Hematopoietic multipotent progenitor cell (in vitro differentiated cells): ENCODE measurements at regions not wholly inside any gene's neighbourhood (a gene's known extent, or its start where the extent isn't known, plus 50 kb on each side); places are given as distances from the start of the nearest gene placed in this dataset.
"Not testable (repeated sequence)": the region's sequence is repeated elsewhere in the genome, so short reads cannot be mapped to it uniquely, and the experiment has no call there.

Experiments
- DNase-seq, 3 donors: peaks; one replicate each; pipeline ENCODE4 v3.0.0-alpha.2; 2011 to 2015; ENCODE audit warnings: low read depth in 2 of 3, low spot score in 2 of 3

GRCh38 chr13:33543631-33544265, 258.2 kb upstream of the STARD13 start:
- no peak for DNase-seq

- DNase-seq: no peak
Observed at GRCh38 chr13:33544308-33544707, 258.8 kb upstream of the STARD13 start.

DNA sequence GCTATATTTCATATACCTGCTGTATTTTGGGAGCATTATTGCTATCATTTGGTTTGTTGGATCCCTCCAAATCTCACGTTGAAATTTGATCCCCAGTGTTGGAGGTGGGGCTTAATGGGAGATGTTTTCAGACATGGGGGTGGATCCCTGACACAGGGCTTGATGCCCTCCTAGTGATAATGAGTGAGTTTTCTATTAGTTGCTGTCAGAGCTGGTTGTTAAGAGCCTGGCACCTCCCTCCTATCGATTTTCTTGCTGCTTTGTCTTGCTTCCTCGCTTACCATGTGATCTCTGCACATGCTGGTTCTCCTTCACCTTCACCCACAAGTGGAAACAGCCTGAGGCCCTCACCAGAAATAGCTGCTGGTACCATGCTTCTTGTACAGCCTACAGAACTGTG, 259.9 kb upstream of the STARD13 start:
- no peak for DNase-seq

DNA sequence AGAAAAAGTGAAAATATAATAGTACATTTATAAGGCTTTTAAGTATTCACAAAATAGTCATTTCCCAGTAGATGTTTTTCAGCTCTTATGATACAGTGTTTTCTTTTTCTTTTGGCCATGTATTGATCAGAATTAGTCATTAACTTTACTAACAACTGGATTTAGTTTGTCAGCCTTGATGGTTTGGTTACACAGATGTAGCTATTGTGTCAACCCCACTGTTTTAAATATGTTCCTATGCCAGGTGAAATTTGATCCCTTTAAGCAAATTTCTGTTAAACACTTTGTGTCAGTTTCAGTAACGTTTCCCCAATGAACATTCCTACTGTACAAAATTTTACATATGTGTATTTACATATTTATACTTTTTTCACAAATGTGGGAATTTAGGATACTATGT, 261.5 kb upstream of the STARD13 start:
- DNase-seq: no peak

DNA sequence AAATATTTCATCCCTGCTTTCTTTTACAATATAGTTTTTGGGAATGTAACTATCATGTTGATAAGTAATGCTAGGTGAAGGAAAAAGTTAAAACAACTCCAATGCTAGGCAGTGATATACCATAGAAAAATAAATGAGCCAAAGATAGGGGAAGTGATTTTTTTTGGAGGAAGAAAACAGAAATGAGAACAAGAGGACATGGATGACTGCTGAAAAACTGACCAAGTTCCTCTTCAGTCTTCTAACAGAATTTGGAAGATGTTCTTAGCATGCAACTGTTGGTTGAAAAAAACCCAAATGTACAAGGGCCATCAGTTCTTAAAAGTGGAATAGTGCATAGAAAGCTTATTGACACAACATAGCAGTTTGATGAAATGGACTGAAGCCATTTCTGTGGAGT, 262.5 kb upstream of the STARD13 start:
- peak in 1 of 3 donors; percentile 12 for DNase-seq

GRCh38 chr13:33550276-33550675, 264.7 kb upstream of the STARD13 start:
- DNase-seq: no peak

- DNase-seq: no peak
Observed at GRCh38 chr13:33550885-33551284, 265.3 kb upstream of the STARD13 start.

- DNase-seq: no peak
Observed at GRCh38 chr13:33554919-33555791, 262.8 kb upstream of the RFC3 start.

- no peak for DNase-seq
Observed at GRCh38 chr13:33556828-33557227, 261.1 kb upstream of the RFC3 start.

- no peak for DNase-seq
Observed at GRCh38 chr13:33560726-33561125, 257.2 kb upstream of the RFC3 start.

DNA sequence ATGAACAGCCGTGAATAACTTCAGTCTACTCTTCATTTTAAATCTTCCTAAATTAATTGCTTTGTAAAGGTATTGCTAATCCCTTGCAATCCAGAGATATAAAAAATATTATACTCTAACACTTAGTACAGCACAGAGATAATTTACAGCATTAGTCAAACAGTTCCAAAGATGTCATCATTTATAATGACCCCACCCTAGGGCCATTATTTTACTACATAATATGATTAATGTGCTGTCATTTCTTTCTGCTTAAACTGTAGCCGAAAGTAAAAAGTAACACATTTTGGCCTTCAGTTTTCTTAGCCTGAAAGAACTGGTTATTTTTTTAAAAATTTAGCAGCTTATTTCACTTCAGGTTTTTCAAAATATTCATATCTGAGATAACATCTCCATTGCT, 256.3 kb upstream of the RFC3 start:
- DNase-seq: no peak

DNA sequence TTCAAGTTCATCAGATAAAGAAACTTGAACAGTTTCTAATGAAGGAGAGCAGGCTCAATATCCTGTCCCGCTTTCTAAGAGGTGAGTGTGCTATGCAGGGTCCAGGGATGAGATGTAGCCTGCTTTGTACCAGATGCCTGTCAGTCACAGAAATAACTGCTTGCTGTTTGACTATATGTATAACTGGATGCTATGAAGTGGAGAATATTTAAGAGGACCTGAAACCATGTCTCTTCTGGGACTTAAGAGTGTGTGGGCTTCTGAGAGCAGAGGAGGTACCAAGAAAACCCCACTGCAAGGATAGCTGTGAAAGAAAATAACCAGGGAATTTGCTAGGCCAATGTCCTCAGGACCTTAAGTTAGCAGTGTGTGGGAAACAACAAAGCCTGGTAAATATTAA, 246.3 kb upstream of the RFC3 start:
- no peak for DNase-seq

GRCh38 chr13:33572322-33572721, 245.6 kb upstream of the RFC3 start:
- DNase-seq: not testable (repeated sequence)

GRCh38 chr13:33575378-33575777, 242.6 kb upstream of the RFC3 start:
- peak in 1 of 3 donors; percentile 1 for DNase-seq

DNA sequence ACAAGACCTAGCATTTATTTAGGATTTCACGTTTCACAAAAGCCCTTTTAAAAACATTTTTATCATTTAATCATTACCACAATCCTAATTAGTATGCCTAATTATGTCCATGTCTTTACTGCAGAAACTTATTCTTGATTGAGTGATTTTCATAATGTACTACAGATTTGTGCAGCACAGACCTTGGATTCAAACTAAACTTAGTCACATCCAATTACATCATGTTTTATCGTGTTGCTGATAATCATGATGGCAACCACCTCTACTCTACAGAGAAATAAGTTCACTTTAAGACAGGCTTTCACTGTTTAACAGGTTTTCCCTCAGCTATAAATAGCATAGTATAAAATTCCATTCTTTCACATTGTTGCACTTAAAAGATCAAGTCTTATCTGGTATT, 240.9 kb upstream of the RFC3 start:
- no peak for DNase-seq

DNA sequence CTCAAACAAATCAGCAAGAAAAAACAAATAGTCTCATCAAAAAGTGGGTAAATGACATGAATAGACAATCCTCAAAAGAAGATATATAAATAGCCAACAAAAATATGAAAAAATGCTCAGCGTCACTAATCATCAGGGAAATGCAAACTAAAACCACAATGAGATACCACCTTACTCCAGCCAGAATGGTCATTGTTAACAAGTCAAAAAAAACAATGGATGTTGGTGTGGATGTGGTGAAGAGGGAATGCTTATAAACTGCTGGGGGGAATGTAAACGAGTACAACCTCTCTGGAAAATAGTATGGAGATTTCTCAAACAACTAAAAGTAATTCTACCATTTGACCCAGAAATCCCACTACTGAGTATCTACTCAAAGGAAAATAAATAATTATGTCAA, 239.2 kb upstream of the RFC3 start:
- DNase-seq: no peak

DNA sequence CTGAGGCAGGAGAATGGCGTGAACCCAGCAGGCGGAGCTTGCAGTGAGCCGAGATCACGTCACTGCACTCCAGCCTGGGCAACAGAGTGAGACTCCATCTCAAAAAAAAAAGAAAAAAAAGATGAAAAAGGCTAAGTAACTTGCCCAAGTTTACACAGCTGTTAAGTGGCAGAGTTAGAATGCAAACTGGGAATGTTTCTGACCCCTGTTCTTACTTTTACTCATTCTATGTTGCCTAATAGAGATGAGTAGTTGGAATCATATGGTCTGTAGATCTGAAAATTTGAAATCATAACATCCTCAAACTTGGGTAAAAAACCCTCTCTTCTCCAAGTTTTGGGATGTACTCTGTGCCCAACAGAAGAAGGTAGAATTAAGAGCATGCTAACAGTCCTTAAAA, 235.8 kb upstream of the RFC3 start:
- no peak for DNase-seq

- DNase-seq: no peak
Observed at GRCh38 chr13:33583398-33583797, 234.6 kb upstream of the RFC3 start.

DNA sequence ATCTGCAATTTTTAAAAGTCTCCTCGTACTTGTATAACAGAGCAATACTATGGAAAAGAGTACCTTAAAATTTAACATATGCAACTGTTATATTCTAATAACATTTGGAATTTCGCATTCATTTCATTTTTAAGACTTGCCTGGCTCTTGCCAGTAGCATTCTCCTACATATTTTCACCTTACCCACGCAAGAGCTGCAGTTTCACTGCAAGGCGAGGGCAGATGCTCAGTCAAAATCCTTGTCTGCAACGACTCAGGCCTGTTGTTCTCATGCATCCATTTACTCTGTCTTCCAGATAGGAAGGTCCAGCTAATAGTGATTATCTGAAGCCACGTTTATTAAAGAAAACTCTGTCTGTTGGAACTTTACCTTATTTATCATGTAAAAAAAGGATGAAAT, 227.0 kb upstream of the RFC3 start:
- no peak for DNase-seq

GRCh38 chr13:33606692-33607091, 211.3 kb upstream of the RFC3 start:
- no peak for DNase-seq

DNA sequence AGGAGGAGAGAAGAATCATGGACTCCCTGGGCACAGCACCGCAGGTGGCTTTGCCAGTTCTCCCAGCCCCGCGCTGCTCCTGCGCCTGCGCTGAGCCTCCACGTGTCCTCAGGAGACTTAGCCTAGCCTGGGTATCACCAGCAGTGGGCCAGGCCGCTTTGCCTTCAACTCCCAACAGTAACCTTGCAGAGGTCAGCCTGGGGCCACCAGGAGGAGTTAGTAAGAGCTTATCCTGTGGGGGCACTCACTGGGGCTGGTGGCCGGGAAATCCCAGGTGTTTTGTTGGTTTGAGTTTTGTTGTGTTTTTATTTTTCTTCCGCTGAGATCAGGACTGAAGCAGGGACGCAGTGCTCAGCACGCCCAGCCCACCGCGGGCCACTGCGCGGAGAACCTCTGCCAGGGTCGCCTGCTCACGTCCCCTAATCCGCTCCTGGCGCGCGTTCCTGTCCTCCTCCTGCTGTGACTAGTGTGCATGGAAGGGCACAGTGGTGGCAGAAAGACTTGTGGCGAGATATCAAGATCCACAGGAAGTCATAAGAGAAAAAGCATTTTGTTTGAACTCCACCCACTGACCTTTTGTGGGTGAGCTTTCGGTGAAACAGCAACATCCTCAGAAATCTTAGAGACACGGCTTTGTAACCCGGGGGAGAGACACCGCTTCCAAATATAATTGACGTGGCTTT, 207.4 kb upstream of the RFC3 start:
- peak in 1 of 3 donors; percentile 9 for DNase-seq
